Glomerular visceral epithelial cell (primary cell): ENCODE measurements at regions not wholly inside any gene's neighbourhood (a gene's known extent, or its start where the extent isn't known, plus 50 kb on each side); places are given as distances from the start of the nearest gene placed in this dataset.

ENCODE experiments used
- DNase-seq: peaks from one replicate; pipeline ENCODE4 v3.0.0-alpha.2; 2016; ENCODE audit errors: extremely low spot score

- no peak for DNase-seq
Observed at GRCh38 chr5:3654515-3654914, 58.9 kb downstream of the IRX1 start.

- no peak for DNase-seq
Observed at GRCh38 chr5:3656803-3657202, 61.2 kb downstream of the IRX1 start.

GRCh38 chr5:3657364-3658022 is 61.9 kb downstream of the IRX1 start:
- DNase-seq = no peak

- DNase-seq = no peak
Observed at GRCh38 chr5:3658929-3659328, 63.3 kb downstream of the IRX1 start.

- DNase-seq = no peak
Observed at GRCh38 chr5:3659907-3660306, 64.3 kb downstream of the IRX1 start.

GRCh38 chr5:3660630-3661029 is 65.0 kb downstream of the IRX1 start:
- DNase-seq = no peak

- DNase-seq = no peak
Observed at GRCh38 chr5:3661755-3662296, 66.2 kb downstream of the IRX1 start.

- DNase-seq = no peak
Observed at GRCh38 chr5:3662344-3662743, 66.7 kb downstream of the IRX1 start.

GRCh38 chr5:3671337-3671736 is 75.7 kb downstream of the IRX1 start:
- DNase-seq = no peak

GRCh38 chr5:3678801-3679200 is 83.2 kb downstream of the IRX1 start:
- DNase-seq = no peak

GRCh38 chr5:3680821-3681220 is 85.2 kb downstream of the IRX1 start:
- DNase-seq = no peak

GRCh38 chr5:3684118-3684517 is 88.5 kb downstream of the IRX1 start:
- DNase-seq = no peak

GRCh38 chr5:3684771-3685354 is 89.2 kb downstream of the IRX1 start:
- no peak for DNase-seq

- DNase-seq = no peak
Observed at GRCh38 chr5:3694819-3695218, 99.2 kb downstream of the IRX1 start.

GRCh38 chr5:3695818-3696217 is 100.2 kb downstream of the IRX1 start:
- DNase-seq = no peak

- DNase-seq = no peak
Observed at GRCh38 chr5:3698412-3698811, 102.8 kb downstream of the IRX1 start.

- no peak for DNase-seq
Observed at GRCh38 chr5:3701694-3702093, 106.1 kb downstream of the IRX1 start.

- no peak for DNase-seq
Observed at GRCh38 chr5:3704661-3705060, 109.0 kb downstream of the IRX1 start.

GRCh38 chr5:3709068-3709716 is 113.6 kb downstream of the IRX1 start:
- no peak for DNase-seq

- no peak for DNase-seq
Observed at GRCh38 chr5:3709717-3710348, 114.2 kb downstream of the IRX1 start.

- no peak for DNase-seq
Observed at GRCh38 chr5:3715062-3715461, 119.4 kb downstream of the IRX1 start.

- DNase-seq = no peak
Observed at GRCh38 chr5:3729631-3730030, 134.0 kb downstream of the IRX1 start.

- no peak for DNase-seq
Observed at GRCh38 chr5:3734632-3735031, 139.0 kb downstream of the IRX1 start.
